ENCODE measurements at regions not wholly inside any gene's neighbourhood (a gene's known extent, or its start where the extent isn't known, plus 50 kb on each side); places are given as distances from the start of the nearest gene placed in this dataset.

GRCh38 chr2:192729369-192729768, 534.6 kb upstream of the TMEFF2 start:
- in situ Hi-C loops (cut with MboI; ENCODE audit: low pct_unique_long_range_greater_than_20kb, low sequenced_read_pairs, unreplicated experiment): no loop called here
- no peak for DNase-seq (ENCODE audit: low spot score)
- TF ChIP-seq, protein P1, sequence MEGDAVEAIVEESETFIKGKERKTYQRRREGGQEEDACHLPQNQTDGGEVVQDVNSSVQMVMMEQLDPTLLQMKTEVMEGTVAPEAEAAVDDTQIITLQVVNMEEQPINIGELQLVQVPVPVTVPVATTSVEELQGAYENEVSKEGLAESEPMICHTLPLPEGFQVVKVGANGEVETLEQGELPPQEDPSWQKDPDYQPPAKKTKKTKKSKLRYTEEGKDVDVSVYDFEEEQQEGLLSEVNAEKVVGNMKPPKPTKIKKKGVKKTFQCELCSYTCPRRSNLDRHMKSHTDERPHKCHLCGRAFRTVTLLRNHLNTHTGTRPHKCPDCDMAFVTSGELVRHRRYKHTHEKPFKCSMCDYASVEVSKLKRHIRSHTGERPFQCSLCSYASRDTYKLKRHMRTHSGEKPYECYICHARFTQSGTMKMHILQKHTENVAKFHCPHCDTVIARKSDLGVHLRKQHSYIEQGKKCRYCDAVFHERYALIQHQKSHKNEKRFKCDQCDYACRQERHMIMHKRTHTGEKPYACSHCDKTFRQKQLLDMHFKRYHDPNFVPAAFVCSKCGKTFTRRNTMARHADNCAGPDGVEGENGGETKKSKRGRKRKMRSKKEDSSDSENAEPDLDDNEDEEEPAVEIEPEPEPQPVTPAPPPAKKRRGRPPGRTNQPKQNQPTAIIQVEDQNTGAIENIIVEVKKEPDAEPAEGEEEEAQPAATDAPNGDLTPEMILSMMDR (IDR thresholded peaks at IDR 0.05; ENCODE audit: extremely low read depth, insufficient read depth, missing control alignments): no peak

- DNase-seq (ENCODE audit: low spot score): no peak
- TF ChIP-seq, protein P1 (IDR thresholded peaks at IDR 0.05; ENCODE audit: extremely low read depth, insufficient read depth, missing control alignments): no peak
Measured at GRCh38 chr2:192725991-192726390, 531.3 kb upstream of the TMEFF2 start.

DNA sequence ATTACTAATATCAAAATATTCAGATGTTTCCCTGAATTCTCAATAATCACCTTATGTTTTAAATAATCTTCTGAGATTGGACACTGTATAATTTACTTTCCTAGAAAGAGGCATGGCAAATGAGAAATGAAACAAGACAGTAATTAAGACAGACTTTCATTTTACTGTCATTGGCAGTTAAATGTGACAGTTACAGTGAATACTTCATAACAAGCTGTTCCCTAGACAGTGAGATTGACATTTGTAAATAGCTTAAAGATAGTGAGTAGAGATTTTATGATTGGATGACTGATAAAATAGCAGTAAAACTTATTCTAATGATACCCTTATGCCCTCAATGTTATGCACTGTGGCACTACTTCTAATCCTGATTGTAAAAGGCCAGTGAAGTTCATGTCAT, 524.9 kb upstream of the TMEFF2 start:
- TF ChIP-seq, protein P1 (IDR thresholded peaks at IDR 0.05; ENCODE audit: extremely low read depth, insufficient read depth, missing control alignments): no peak
- in situ Hi-C loops (cut with MboI; ENCODE audit: low pct_unique_long_range_greater_than_20kb, low sequenced_read_pairs, unreplicated experiment): no loop called here
- DNase-seq (ENCODE audit: low spot score): no peak

More at GRCh38 chr2:192725991-192726390, 531.3 kb upstream of the TMEFF2 start:
- in situ Hi-C loops (cut with MboI; ENCODE audit: low pct_unique_long_range_greater_than_20kb, low sequenced_read_pairs, unreplicated experiment): no loop called here

DNA sequence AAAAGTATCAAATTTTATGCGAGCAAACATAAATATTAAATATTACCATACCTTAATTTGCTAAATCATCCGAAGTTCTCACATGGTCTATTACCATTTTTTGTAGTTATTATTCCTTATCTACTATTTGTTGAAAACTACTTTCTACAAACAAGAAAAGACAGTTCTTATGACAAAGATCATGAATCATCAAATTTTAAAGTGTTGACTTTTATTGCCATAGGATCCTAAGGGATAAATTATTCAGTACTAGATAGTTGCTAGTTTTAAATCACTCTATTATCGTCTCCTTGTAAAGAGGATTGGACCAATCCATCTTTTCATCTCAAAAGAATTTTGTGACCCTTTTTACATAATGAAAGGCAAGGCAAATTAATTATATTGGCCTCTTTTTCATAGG, 523.6 kb upstream of the TMEFF2 start:
- DNase-seq (ENCODE audit: low spot score): no peak
- in situ Hi-C loops (cut with MboI; ENCODE audit: low pct_unique_long_range_greater_than_20kb, low sequenced_read_pairs, unreplicated experiment): no loop called here
- TF ChIP-seq, protein P1 (IDR thresholded peaks at IDR 0.05; ENCODE audit: extremely low read depth, insufficient read depth, missing control alignments): no peak

DNA sequence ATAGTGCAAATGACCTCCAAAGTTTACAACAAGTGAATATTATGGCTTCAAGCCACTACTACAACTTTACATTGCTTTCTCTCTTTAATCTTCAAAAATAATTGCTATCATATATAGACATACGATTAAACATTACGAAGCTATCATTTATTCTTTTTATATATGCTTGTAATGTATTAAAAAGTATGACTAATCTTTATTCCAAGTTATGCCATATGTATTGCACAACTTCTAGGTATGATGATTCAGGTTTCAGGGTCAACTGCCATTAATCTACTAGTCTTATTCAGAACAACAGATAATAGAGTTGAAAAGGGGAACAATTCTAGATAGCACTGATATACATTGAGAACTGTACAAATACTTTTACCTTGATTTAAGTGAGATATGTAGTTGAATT, 506.2 kb upstream of the TMEFF2 start:
- in situ Hi-C loops (cut with MboI; ENCODE audit: low pct_unique_long_range_greater_than_20kb, low sequenced_read_pairs, unreplicated experiment): no loop called here
- TF ChIP-seq, protein P1 (IDR thresholded peaks at IDR 0.05; ENCODE audit: extremely low read depth, insufficient read depth, missing control alignments): no peak
- DNase-seq (ENCODE audit: low spot score): no peak

- in situ Hi-C loops (cut with MboI; ENCODE audit: low pct_unique_long_range_greater_than_20kb, low sequenced_read_pairs, unreplicated experiment): no loop called here
- no peak for DNase-seq (ENCODE audit: low spot score)
- TF ChIP-seq, protein P1 (IDR thresholded peaks at IDR 0.05; ENCODE audit: extremely low read depth, insufficient read depth, missing control alignments): no peak
Measured at GRCh38 chr2:192697880-192698279, 503.1 kb upstream of the TMEFF2 start.

DNA sequence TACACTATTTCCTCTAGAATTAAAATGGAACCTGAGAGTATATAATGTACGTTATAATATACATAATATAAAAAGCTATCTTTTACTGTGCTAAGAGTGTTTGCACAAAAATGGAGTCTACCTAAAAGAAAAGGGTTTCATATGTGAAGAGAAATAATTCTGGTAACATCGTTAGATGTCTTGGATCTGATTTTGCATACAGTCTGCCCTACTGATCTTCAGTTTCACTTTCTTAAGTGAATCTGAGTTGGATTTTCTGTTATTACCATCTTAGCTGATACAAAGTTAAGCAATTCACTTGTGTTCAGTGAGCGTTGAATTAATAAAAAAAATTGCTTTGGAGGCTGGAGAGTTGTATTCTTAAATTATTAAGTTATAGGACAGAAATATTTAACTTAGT, 502.1 kb upstream of the TMEFF2 start:
- DNase-seq (ENCODE audit: low spot score): no peak
- TF ChIP-seq, protein P1 (IDR thresholded peaks at IDR 0.05; ENCODE audit: extremely low read depth, insufficient read depth, missing control alignments): no peak
- in situ Hi-C loops (cut with MboI; ENCODE audit: low pct_unique_long_range_greater_than_20kb, low sequenced_read_pairs, unreplicated experiment): no loop called here
